ENCODE measurements at regions not wholly inside any gene's neighbourhood (a gene's known extent, or its start where the extent isn't known, plus 50 kb on each side); places are given as distances from the start of the nearest gene placed in this dataset.

- no peak overlapping the region for H4K8ac ChIP-seq (ENCODE audit: extremely low read depth, insufficient read depth, low read length)
- H3K18ac ChIP-seq (ENCODE audit: extremely low read depth, low read length), result no peak overlapping the region
- peaks cover 0 to 3% (median 0%) of the 10 kb centered on the region in 4 experiments; a peak in 1 of 7 replicates for H3K4me1 ChIP-seq (replicated peaks in 1 of 4; ENCODE audit: control insufficient read depth in 3 of 4, insufficient read depth in 4 of 4, low read length in 3 of 4)
- ChIA-PET CTCF (ENCODE audit: partially characterized antibody) (interaction anchor here (0.6 to 7.3 kb wide), 13 partner anchors 12 to 502 kb away, joined by 3 to 84 read pairs (median 3); no protein-coding TSS in a partner anchor), POLR2A (ENCODE audit: partially characterized antibody) (interaction anchor here (2.3 to 3.3 kb wide), 2 partner anchors 491 to 493 kb away, joined by 6 to 8 read pairs; partner anchors contain the start of gene GADD45G)
- no peak overlapping the region for H3K14ac ChIP-seq (ENCODE audit: insufficient read length)
- no peak overlapping the region for H2BK120ac ChIP-seq (replicated peaks; ENCODE audit: low read depth, low read length)
- no peak overlapping the region for H3K23ac ChIP-seq (ENCODE audit: insufficient read length)
- no peak overlapping the region for H3K4me3 ChIP-seq (ENCODE audit: extremely low read depth in 1 of 4, insufficient read depth in 2 of 4, low read depth in 3 of 4, low read length in 4 of 4)
- no peaks in the 10 kb centered on the region for H3K9me3 ChIP-seq (ENCODE audit: insufficient read depth in 2 of 2, low read depth in 1 of 2, low read length in 1 of 2)
- H3K36me3 ChIP-seq (ENCODE audit: control insufficient read depth in 2 of 4, insufficient read depth in 4 of 4, low read length in 3 of 4), result no peaks in the 10 kb centered on the region
- no peak overlapping the region for H2BK15ac ChIP-seq (ENCODE audit: low read length)
- H4K20me1 ChIP-seq (replicated peaks in 1 of 2; ENCODE audit: control insufficient read depth in 1 of 2, insufficient read depth in 2 of 2, low read length in 2 of 2), result peaks cover 0 to 7% of the 10 kb centered on the region in 2 experiments
- no peak overlapping the region for H2BK20ac ChIP-seq (ENCODE audit: low read length)
- H3K4me2 ChIP-seq (ENCODE audit: insufficient read depth in 1 of 2, low read depth in 2 of 2, low read length in 2 of 2), result no peak overlapping the region
- 85% methylated on average over 11 of the region's 11 CpGs; no CpG with 5 or more reads in 1 of the 2 experiments for WGBS, 2 experiments (ENCODE audit: extremely low coverage in 1 of 2, insufficient coverage in 1 of 2, insufficient read length in 1 of 2, insufficient replicate concordance in 2 of 2, low coverage in 1 of 2, low lambda C conversion rate in 2 of 2, missing lambda C conversion rate in 1 of 2)
- no peak overlapping the region for H2BK12ac ChIP-seq (ENCODE audit: low read depth, low read length)
- no peak overlapping the region for H2BK5ac ChIP-seq (ENCODE audit: low read depth, low read length)
- no peak overlapping the region for H4K5ac ChIP-seq (ENCODE audit: insufficient read length, low read depth, low read length)
- no peak for DNase-seq (ENCODE audit: low read depth in 1 of 2, low spot score in 2 of 2)
- no peaks in the 10 kb centered on the region; a peak in 1 of 7 replicates for H3K27me3 ChIP-seq (replicated peaks in 1 of 4; ENCODE audit: control insufficient read depth in 3 of 4, extremely low read depth in 1 of 4, insufficient read depth in 3 of 4, low read length in 3 of 4)
- no peak overlapping the region for H3K56ac ChIP-seq (replicated peaks; ENCODE audit: insufficient read length, low read depth, low read length)
- H2AFZ ChIP-seq (ENCODE audit: low read length), result no peak overlapping the region
- no peak overlapping the region for H2AK5ac ChIP-seq (ENCODE audit: low read depth, low read length)
- no peak overlapping the region for H4K91ac ChIP-seq (replicated peaks; ENCODE audit: insufficient read length, low read length)
- H3K9ac ChIP-seq (replicated peaks in 1 of 4; ENCODE audit: extremely low read depth in 1 of 4, low read depth in 3 of 4, low read length in 3 of 4), result no peak overlapping the region
- H3K79me2 ChIP-seq (ENCODE audit: control insufficient read depth in 1 of 2, insufficient read depth in 2 of 2, low read length in 2 of 2), result no peaks in the 10 kb centered on the region; a peak in 1 of 4 replicates
- peaks cover 8% of the 10 kb centered on the region; the same call in 1 of the 2 replicates for H3K23me2 ChIP-seq (ENCODE audit: low read depth, low read length)
- no peak overlapping the region for H3K4ac ChIP-seq (replicated peaks; ENCODE audit: insufficient read length, low read depth, low read length)
- no peak overlapping the region for H3K27ac ChIP-seq (ENCODE audit: low read depth, low read length)
- H3K79me1 ChIP-seq (ENCODE audit: low read depth, low read length), result no peaks in the 10 kb centered on the region
- TF ChIP-seq CHD1 (IDR thresholded peaks at IDR 0.05; ENCODE audit: low read depth, low read length), result no peak
- TF ChIP-seq SUZ12 (IDR thresholded peaks at IDR 0.05; ENCODE audit: low read length), result no peak
- no peak for TF ChIP-seq RBBP5 (IDR thresholded peaks at IDR 0.05; ENCODE audit: borderline replicate concordance, low read depth, low read length)
- TF ChIP-seq ZNF274 (IDR thresholded peaks at IDR 0.05; ENCODE audit: borderline replicate concordance, extremely low read depth, low read length), result no peak
- no peak for TF ChIP-seq CEBPB (IDR thresholded peaks at IDR 0.05; ENCODE audit: low read depth, low read length)
- TF ChIP-seq EGR1 (IDR thresholded peaks at IDR 0.05; ENCODE audit: borderline replicate concordance, low read depth, low read length), result no peak
- TF ChIP-seq POLR2AphosphoS5 (IDR thresholded peaks at IDR 0.05; ENCODE audit: low read depth, low read length), result no peak
- no peak for TF ChIP-seq FOSL1 (IDR thresholded peaks at IDR 0.05; ENCODE audit: insufficient read depth, low read depth, low read length)
- TF ChIP-seq PHF8 (conservative IDR thresholded peaks at IDR 0.05; ENCODE audit: low read depth, low read length), result no peak
- no peak for TF ChIP-seq SIN3A (conservative IDR thresholded peaks at IDR 0.05 in 1 of 2, IDR thresholded peaks at IDR 0.05 in 1 of 2; ENCODE audit: low read depth in 1 of 2, low read length in 2 of 2)
- no peak for TF ChIP-seq HDAC2 (IDR thresholded peaks at IDR 0.05; ENCODE audit: borderline replicate concordance in 1 of 2, low read depth in 2 of 2, low read length in 2 of 2)
- no peak for TF ChIP-seq SIRT6 (IDR thresholded peaks at IDR 0.05; ENCODE audit: low read length)
- no peak for FAIRE-seq
These were observed 490.9 kb downstream of the GADD45G start for GRCh38 chr9:90095682-90096081.

Data from H1 (cell line).